Panc1 (cell line): ENCODE measurements at regions not wholly inside any gene's neighbourhood (a gene's known extent, or its start where the extent isn't known, plus 50 kb on each side); places are given as distances from the start of the nearest gene placed in this dataset.

Experiments used
- ATAC-seq: fragments of 200-7000 bp; cut with Tn5 transposase; 2 replicates; pipeline ENCODE4 v1.9.1; 2020; ENCODE audit warnings: mild to moderate bottlenecking, moderate library complexity
- BruUV-seq: library from RNA; stranded (reverse); fragments of 400-500 nt; replicated peaks from 2 replicates; lab custom pipeline; 2021; lab: Mats Ljungman, UMichigan
- CTCF ChIA-PET: fragments of 300-600 bp; sonication (Branson Sonifier 250); formaldehyde crosslinking; loops from one replicate; lab custom pipeline; 2022; ENCODE audit warnings: antibody characterized with exemption; lab: Charles Lee
- POLR2A ChIA-PET: fragments of 300-600 bp; sonication (Branson Sonifier 250); formaldehyde crosslinking; loops from one replicate; lab custom pipeline; 2022; ENCODE audit warnings: antibody characterized with exemption; lab: Charles Lee
- DNase-seq: peaks from one replicate; pipeline ENCODE4 v3.0.0-alpha.2; 2010; ENCODE audit warnings: low read depth, low spot score
- H3K27ac ChIP-seq: 2 replicates; pipeline ENCODE4 v1.5.1; 2011; ENCODE audit warnings: mild to moderate bottlenecking, low read length, inconsistent platforms
- H3K27me3 ChIP-seq: fragments of 200-500 bp; sonication (Bioruptor generic); 2 replicates; pipeline ENCODE4 v1.6.0; 2014; ENCODE audit warnings: low read length, inconsistent platforms; ENCODE audit not compliant: control insufficient read depth, insufficient read depth
- H3K36me3 ChIP-seq: fragments of 200-500 bp; sonication (Bioruptor generic); 2 replicates; pipeline ENCODE4 v1.5.1; 2014; ENCODE audit warnings: inconsistent platforms, mild to moderate bottlenecking, low read length, moderate library complexity; ENCODE audit not compliant: control insufficient read depth, insufficient read depth
- H3K4me1 ChIP-seq: 2 replicates; pipeline ENCODE4 v1.5.1; 2011; ENCODE audit warnings: inconsistent platforms, mild to moderate bottlenecking, low read length, moderate library complexity; ENCODE audit not compliant: control insufficient read depth, insufficient read depth
- H3K4me3 ChIP-seq, 2 experiments: 2 replicates each; pipeline ENCODE4 v1.5.1; 2011 to 2012; ENCODE audit warnings: low read depth in 2 of 2, low read length in 2 of 2, mild to moderate bottlenecking in 2 of 2, inconsistent platforms in 1 of 2, moderate library complexity in 1 of 2
- H3K9me3 ChIP-seq: fragments of 200-500 bp; sonication (Bioruptor generic); 2 replicates; pipeline ENCODE4 v1.5.1; 2014; ENCODE audit warnings: low read depth, mild to moderate bottlenecking, inconsistent platforms, low read length, moderate library complexity; ENCODE audit not compliant: control insufficient read depth, insufficient read depth
- CTCF ChIP-seq: fragments of 450-650 bp; IDR thresholded peaks from 2 replicates; pipeline ENCODE4 v1.5.1; 2017; ENCODE audit warnings: mild to moderate bottlenecking
- POLR2AphosphoS5 ChIP-seq: IDR thresholded peaks from 2 replicates; pipeline ENCODE4 v1.6.1; 2012; ENCODE audit warnings: mild to moderate bottlenecking, low read depth, low read length, moderate library complexity
- REST ChIP-seq, 2 experiments: IDR thresholded peaks; 2 replicates each; pipeline ENCODE4 v1.6.1; 2011 to 2012; ENCODE audit warnings: low read depth in 2 of 2, control low read depth in 1 of 2, low read length in 1 of 2, mild to moderate bottlenecking in 1 of 2, moderate library complexity in 1 of 2; ENCODE audit not compliant: insufficient read depth in 1 of 2
- SIN3A ChIP-seq: IDR thresholded peaks from 2 replicates; pipeline ENCODE4 v1.6.1; 2012; ENCODE audit warnings: low read depth, mild to moderate bottlenecking, low read length, moderate library complexity, borderline replicate concordance; ENCODE audit not compliant: insufficient read depth
- TCF7L2 ChIP-seq: IDR thresholded peaks from 2 replicates; pipeline ENCODE4 v1.6.1; 2011; ENCODE audit warnings: mild to moderate bottlenecking, low read depth, low read length, inconsistent platforms
- in situ Hi-C: cut with HindIII; loops from 2 replicates; pipeline ENCODE4 v1.10.0; 2016; ENCODE audit warnings: low sequenced_read_pairs, low pct_unique_long_range_greater_than_20kb
- intact Hi-C: fragments of 100-400 bp; cut with micrococcal nuclease; formaldehyde crosslinking; loops from one replicate; pipeline ENCODE4 v1.10.0; 2022; ENCODE audit not compliant: unreplicated experiment

GRCh38 chr4:124199755-124200154 is 512.8 kb downstream of the ANKRD50 start:
- no peak overlapping the region; the same call in 1 of the 2 replicates for H3K27ac ChIP-seq
- no peak overlapping the region for H3K4me3 ChIP-seq
- in situ Hi-C loops (no loop called here), intact Hi-C loops (no loop called here)
- DNase-seq: no peak
- POLR2A ChIA-PET: no interaction called here
- TF ChIP-seq TCF7L2 (no peak), REST (IDR thresholded peaks at IDR 0.05; ENCODE audit: insufficient read depth in 1 of 2, low read depth in 2 of 2, low read length in 1 of 2) (no peak), CTCF (no peak), POLR2AphosphoS5 (no peak), SIN3A (no peak)
- H3K9me3 ChIP-seq: no peaks in the 10 kb centered on the region
- no TSS peak for BruUV-seq
- ATAC-seq: no peak
- no peaks in the 10 kb centered on the region for H3K27me3 ChIP-seq
- H3K4me1 ChIP-seq: no peaks in the 10 kb centered on the region
- CTCF ChIA-PET: no interaction called here
- H3K36me3 ChIP-seq: no peaks in the 10 kb centered on the region

GRCh38 chr4:124201636-124202035 is 510.9 kb downstream of the ANKRD50 start:
- DNase-seq (no peak), ATAC-seq (no peak)
- ChIA-PET POLR2A (no interaction called here), CTCF (no interaction called here)
- Histone ChIP-seq H3K36me3 (no peaks in the 10 kb centered on the region), H3K4me3 (no peak overlapping the region), H3K9me3 (no peaks in the 10 kb centered on the region), H3K4me1 (no peaks in the 10 kb centered on the region), H3K27ac (no peak overlapping the region; the same call in 1 of the 2 replicates), H3K27me3 (no peaks in the 10 kb centered on the region)
- in situ Hi-C loops: no loop called here
- intact Hi-C loops: no loop called here
- TF ChIP-seq TCF7L2 (no peak), SIN3A (no peak), REST (IDR thresholded peaks at IDR 0.05; ENCODE audit: insufficient read depth in 1 of 2, low read depth in 2 of 2, low read length in 1 of 2) (no peak), CTCF (no peak), POLR2AphosphoS5 (no peak)
- BruUV-seq: no TSS peak
